GM12875 (cell line): ENCODE measurements at regions not wholly inside any gene's neighbourhood (a gene's known extent, or its start where the extent isn't known, plus 50 kb on each side); places are given as distances from the start of the nearest gene placed in this dataset.

Experiments used
- H3K4me3 ChIP-seq: one replicate; pipeline ENCODE4 v1.5.1; 2011; ENCODE audit warnings: low read depth, low read length, control low read depth
- TF ChIP-seq, protein P1 (sequence below): IDR thresholded peaks from 2 replicates; pipeline ENCODE4 v1.5.1; 2011; ENCODE audit warnings: low read depth, mild to moderate bottlenecking, control low read depth, inconsistent platforms, low read length, moderate library complexity, borderline replicate concordance; ENCODE audit not compliant: insufficient read depth

DNA sequence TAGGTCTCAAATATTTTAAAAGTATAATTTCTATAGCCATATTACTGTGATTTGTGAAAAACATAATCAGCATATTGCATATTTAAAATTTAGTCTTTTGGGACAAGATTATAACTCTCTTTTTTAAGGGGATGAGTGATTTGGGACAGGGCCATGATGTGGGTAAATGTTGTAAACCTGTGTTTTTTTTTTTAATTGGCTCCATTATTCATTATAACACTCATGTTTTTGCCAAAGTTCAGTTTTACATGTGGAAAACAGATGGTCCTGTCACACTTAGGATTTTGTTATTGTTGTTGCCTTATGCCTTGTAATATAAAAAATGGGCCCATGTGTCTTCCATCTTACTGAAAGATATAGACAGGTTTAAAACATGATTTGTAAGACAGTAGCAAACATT, 1413.5 kb upstream of the RAG2 start:
- TF ChIP-seq, protein P1, sequence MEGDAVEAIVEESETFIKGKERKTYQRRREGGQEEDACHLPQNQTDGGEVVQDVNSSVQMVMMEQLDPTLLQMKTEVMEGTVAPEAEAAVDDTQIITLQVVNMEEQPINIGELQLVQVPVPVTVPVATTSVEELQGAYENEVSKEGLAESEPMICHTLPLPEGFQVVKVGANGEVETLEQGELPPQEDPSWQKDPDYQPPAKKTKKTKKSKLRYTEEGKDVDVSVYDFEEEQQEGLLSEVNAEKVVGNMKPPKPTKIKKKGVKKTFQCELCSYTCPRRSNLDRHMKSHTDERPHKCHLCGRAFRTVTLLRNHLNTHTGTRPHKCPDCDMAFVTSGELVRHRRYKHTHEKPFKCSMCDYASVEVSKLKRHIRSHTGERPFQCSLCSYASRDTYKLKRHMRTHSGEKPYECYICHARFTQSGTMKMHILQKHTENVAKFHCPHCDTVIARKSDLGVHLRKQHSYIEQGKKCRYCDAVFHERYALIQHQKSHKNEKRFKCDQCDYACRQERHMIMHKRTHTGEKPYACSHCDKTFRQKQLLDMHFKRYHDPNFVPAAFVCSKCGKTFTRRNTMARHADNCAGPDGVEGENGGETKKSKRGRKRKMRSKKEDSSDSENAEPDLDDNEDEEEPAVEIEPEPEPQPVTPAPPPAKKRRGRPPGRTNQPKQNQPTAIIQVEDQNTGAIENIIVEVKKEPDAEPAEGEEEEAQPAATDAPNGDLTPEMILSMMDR, result no peak
- H3K4me3 ChIP-seq, result no peak overlapping the region

GRCh38 chr11:38009932-38010331, 1411.9 kb upstream of the RAG2 start:
- H3K4me3 ChIP-seq, result no peak overlapping the region
- TF ChIP-seq, protein P1, result no peak

DNA sequence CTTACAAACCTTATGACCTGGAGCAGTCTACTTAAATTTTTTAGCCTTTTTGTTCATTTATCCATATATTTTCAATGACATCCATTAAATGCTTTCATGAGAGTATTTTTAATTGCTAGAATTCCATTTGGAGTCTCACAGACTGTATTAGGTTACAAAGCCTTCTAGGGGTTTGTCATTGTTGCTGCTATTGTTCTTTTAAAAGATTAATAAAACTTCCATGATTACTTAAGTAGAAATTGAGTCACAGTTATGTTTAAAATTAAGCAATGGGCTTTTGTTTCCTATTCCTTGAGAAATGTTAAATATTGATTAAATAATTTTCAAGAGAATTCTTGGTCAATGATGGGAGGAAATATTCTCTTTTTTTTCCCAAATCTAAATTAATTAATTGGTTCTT, 1408.4 kb upstream of the RAG2 start:
- TF ChIP-seq, protein P1, result no peak
- no peak overlapping the region for H3K4me3 ChIP-seq

GRCh38 chr11:38005597-38005996, 1407.6 kb upstream of the RAG2 start:
- H3K4me3 ChIP-seq, result no peak overlapping the region
- TF ChIP-seq, protein P1, result no peak

DNA sequence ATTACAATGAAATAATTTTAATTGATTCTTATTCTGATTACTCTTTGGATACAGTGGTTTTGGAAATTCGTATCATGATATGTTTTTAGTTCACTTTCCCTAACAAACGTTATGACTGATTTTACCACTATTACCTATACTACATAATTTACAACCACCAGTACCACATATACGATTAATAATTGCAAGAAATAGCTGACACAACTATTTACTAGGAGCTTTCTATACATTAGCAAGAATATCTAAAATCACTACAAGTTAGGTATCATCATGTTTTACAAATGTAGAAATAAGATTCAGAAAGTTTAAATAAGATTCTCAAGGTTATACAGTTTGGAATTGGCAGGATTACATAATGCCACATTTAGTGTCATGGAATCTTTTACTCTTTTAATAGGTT, 1401.1 kb upstream of the RAG2 start:
- TF ChIP-seq, protein P1, result no peak
- H3K4me3 ChIP-seq, result no peak overlapping the region

- no peak overlapping the region for H3K4me3 ChIP-seq
- TF ChIP-seq, protein P1, result no peak
Measured at GRCh38 chr11:37995886-37996285, 1397.8 kb upstream of the RAG2 start.

- TF ChIP-seq, protein P1, result no peak
- H3K4me3 ChIP-seq, result no peak overlapping the region
Measured at GRCh38 chr11:37988031-37988430, 1390.0 kb upstream of the RAG2 start.
